OCI-LY7 (cell line): ENCODE measurements at regions not wholly inside any gene's neighbourhood (a gene's known extent, or its start where the extent isn't known, plus 50 kb on each side); places are given as distances from the start of the nearest gene placed in this dataset.

Source experiments
- BruUV-seq: library from RNA; stranded (reverse); fragments of 400-500 nt; replicated peaks from 2 replicates; lab custom pipeline; 2021; lab: Mats Ljungman, UMichigan
- CTCF ChIA-PET: fragments of 300-600 bp; sonication (Branson Sonifier 250); formaldehyde crosslinking; loops from one replicate; lab custom pipeline; 2022; ENCODE audit warnings: antibody characterized with exemption; ENCODE audit not compliant: unreplicated experiment; lab: Charles Lee
- POLR2A ChIA-PET: fragments of 300-600 bp; sonication (Branson Sonifier 250); formaldehyde crosslinking; loops from one replicate; lab custom pipeline; 2022; ENCODE audit warnings: antibody characterized with exemption; lab: Charles Lee
- DNase-seq: peaks from one replicate; pipeline ENCODE4 v3.0.0-alpha.2; 2015; ENCODE audit warnings: low spot score
- H2AFZ ChIP-seq: fragments of 200-600 bp; sonication (generic), shearing (Covaris generic); 2 replicates; pipeline ENCODE4 v1.6.1; 2014; ENCODE audit warnings: mild to moderate bottlenecking, antibody characterized with exemption, low read length, moderate library complexity
- H3K27ac ChIP-seq: fragments of 200-600 bp; sonication (generic); 2 replicates; pipeline ENCODE4 v1.5.1; 2014; ENCODE audit warnings: mixed run types, low read depth, mild to moderate bottlenecking, moderate library complexity, low read length, inconsistent platforms; ENCODE audit not compliant: poor library complexity, severe bottlenecking
- H3K36me3 ChIP-seq: fragments of 200-600 bp; sonication (generic); 2 replicates; pipeline ENCODE4 v1.6.1; 2014; ENCODE audit warnings: mild to moderate bottlenecking, antibody characterized with exemption, low read length, moderate library complexity, mixed read lengths; ENCODE audit not compliant: insufficient read depth
- H3K4me1 ChIP-seq: fragments of 200-600 bp; sonication (generic); 2 replicates; pipeline ENCODE4 v1.5.1; 2014; ENCODE audit warnings: mild to moderate bottlenecking, low read length; ENCODE audit not compliant: insufficient read depth, poor library complexity, severe bottlenecking
- H3K4me2 ChIP-seq: fragments of 200-600 bp; sonication (generic); 2 replicates; pipeline ENCODE4 v1.6.1; 2014; ENCODE audit warnings: mild to moderate bottlenecking, low read length
- H3K4me3 ChIP-seq: fragments of 200-600 bp; sonication (generic); 2 replicates; pipeline ENCODE4 v1.5.1; 2014; ENCODE audit warnings: mild to moderate bottlenecking, low read depth, low read length; ENCODE audit not compliant: poor library complexity, severe bottlenecking
- H3K79me2 ChIP-seq: fragments of 200-600 bp; sonication (generic); 2 replicates; pipeline ENCODE4 v1.6.1; 2016; ENCODE audit warnings: low read depth, mild to moderate bottlenecking, low read length, moderate library complexity, mixed read lengths; ENCODE audit not compliant: insufficient read depth
- H3K9me2 ChIP-seq: fragments of 200-600 bp; sonication (generic); 2 replicates; pipeline ENCODE4 v1.6.1; 2016; ENCODE audit warnings: mild to moderate bottlenecking, low read length, mixed read lengths; ENCODE audit not compliant: insufficient read depth
- H3K9me3 ChIP-seq: fragments of 200-600 bp; sonication (generic); 2 replicates; pipeline ENCODE4 v1.6.1; 2014; ENCODE audit warnings: mild to moderate bottlenecking, mixed run types, low read length, mixed read lengths
- H4K20me1 ChIP-seq: fragments of 200-600 bp; sonication (generic); 2 replicates; pipeline ENCODE4 v1.6.1; 2014; ENCODE audit warnings: mild to moderate bottlenecking, antibody characterized with exemption, low read length, moderate library complexity, mixed read lengths; ENCODE audit not compliant: insufficient read depth
- EZH2phosphoT487 ChIP-seq: fragments of 200-600 bp; sonication (generic); IDR thresholded peaks from 2 replicates; pipeline ENCODE4 v1.6.1; 2018; ENCODE audit warnings: low read depth, borderline replicate concordance, mild to moderate bottlenecking, mixed run types, antibody characterized with exemption, low read length, moderate library complexity, mixed read lengths
- intact Hi-C: fragments of 100-400 bp; cut with micrococcal nuclease; formaldehyde crosslinking; loops from one replicate; pipeline ENCODE4 v1.10.0; 2022; ENCODE audit not compliant: unreplicated experiment
- TF ChIP-seq, protein P1 (sequence below): fragments of 200-600 bp; sonication (generic); conservative IDR thresholded peaks from 2 replicates; pipeline ENCODE4 v1.5.1; 2014; ENCODE audit warnings: mild to moderate bottlenecking, antibody characterized with exemption, low read length, moderate library complexity, mixed read lengths

DNA sequence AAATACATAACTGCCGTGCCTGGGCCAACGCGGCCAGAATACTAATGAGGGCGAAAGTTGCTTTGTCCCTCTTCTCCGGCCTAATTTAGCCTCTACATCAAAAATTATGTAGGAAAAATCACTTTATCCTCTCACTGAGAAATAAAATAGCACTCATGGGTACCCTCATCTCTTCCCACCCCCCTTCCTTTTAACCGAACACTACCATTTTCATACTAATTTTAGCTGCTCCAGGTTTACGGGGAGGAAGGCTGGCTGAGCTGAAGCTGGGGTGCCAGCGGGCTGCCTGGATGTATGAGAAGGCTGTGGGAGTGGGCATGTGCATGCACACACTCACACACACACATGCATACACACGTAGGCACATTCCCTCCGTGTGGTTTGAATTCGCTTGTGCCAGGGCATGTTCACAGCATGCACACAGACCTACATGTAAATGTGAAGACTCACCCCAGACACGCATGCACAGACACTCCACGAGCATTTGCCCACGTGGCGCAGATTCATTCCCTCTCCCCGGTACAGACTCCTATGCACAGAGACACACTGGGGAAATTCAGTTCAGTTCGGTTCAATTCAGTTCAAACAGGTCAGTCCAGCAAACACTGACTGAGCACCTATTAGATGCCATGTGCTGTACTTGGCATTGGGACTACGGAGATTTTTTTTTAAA, 145.1 kb downstream of the MRM1 start:
- Histone ChIP-seq H3K4me2 (no peak overlapping the region), H3K27ac (no peak overlapping the region), H3K9me2 (no peaks in the 10 kb centered on the region), H3K4me1 (no peaks in the 10 kb centered on the region), H3K4me3 (no peak overlapping the region), H2AFZ (no peak overlapping the region), H3K36me3 (no peaks in the 10 kb centered on the region), H4K20me1 (no peaks in the 10 kb centered on the region), H3K9me3 (no peaks in the 10 kb centered on the region), H3K79me2 (no peaks in the 10 kb centered on the region)
- ChIA-PET CTCF (no interaction called here), POLR2A (no interaction called here)
- BruUV-seq = no TSS peak
- DNase-seq = no peak
- intact Hi-C loops = no loop called here
- TF ChIP-seq, protein P1, sequence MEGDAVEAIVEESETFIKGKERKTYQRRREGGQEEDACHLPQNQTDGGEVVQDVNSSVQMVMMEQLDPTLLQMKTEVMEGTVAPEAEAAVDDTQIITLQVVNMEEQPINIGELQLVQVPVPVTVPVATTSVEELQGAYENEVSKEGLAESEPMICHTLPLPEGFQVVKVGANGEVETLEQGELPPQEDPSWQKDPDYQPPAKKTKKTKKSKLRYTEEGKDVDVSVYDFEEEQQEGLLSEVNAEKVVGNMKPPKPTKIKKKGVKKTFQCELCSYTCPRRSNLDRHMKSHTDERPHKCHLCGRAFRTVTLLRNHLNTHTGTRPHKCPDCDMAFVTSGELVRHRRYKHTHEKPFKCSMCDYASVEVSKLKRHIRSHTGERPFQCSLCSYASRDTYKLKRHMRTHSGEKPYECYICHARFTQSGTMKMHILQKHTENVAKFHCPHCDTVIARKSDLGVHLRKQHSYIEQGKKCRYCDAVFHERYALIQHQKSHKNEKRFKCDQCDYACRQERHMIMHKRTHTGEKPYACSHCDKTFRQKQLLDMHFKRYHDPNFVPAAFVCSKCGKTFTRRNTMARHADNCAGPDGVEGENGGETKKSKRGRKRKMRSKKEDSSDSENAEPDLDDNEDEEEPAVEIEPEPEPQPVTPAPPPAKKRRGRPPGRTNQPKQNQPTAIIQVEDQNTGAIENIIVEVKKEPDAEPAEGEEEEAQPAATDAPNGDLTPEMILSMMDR = no peak
- no peak for TF ChIP-seq EZH2phosphoT487

DNA sequence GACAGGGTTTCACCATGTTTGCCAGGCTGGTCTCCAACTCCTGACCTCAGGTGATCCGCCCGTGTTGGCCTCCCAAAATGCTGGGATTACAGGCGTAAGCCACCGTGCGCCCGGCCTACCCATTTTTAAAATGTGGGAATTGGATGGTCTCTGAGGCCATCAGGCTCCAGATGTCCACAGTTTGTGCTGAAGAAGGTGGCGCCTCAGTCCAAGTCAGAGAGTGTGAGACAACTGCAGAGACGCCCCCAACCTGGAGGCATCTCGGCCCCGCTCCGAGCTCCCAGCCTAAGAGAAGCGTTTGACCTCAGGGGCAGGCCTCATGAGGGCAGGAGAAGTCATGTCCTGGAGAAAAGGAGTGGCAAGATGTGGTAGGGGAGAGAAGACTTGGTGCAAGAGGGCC, 146.5 kb downstream of the MRM1 start:
- Histone ChIP-seq H3K36me3 (no peaks in the 10 kb centered on the region), H3K27ac (no peak overlapping the region), H3K4me3 (no peak overlapping the region), H3K9me2 (no peaks in the 10 kb centered on the region), H3K9me3 (no peaks in the 10 kb centered on the region), H3K4me2 (no peak overlapping the region), H3K4me1 (no peaks in the 10 kb centered on the region), H4K20me1 (no peaks in the 10 kb centered on the region), H2AFZ (no peak overlapping the region), H3K79me2 (no peaks in the 10 kb centered on the region)
- DNase-seq = no peak
- intact Hi-C loops = no loop called here
- ChIA-PET CTCF (no interaction called here), POLR2A (interaction anchor here (0.7 kb wide), 1 partner anchor 27 kb away, joined by 4 read pairs; no protein-coding TSS in a partner anchor)
- BruUV-seq = no TSS peak
- no peak for TF ChIP-seq EZH2phosphoT487
- TF ChIP-seq, protein P1 = no peak

DNA sequence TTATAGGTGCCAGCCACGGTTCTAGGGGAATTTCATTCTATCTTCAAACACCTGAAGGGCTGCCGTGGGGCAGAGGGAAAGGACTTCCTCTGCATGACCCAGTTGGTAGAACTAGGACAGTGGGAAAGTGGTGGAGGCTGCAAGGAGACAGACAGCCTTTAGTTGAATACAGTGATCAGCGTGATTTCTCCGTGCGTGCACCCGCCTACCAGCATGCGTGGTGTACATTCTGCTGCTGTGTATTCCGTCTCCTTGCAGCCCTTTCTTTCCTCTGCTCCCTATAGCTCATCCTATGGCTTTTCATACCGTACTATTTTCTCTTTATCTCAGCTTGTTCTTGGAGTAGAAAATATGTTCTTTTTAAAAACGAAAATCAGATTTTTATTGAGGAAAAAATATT, 146.9 kb downstream of the MRM1 start:
- H3K4me2 ChIP-seq = no peak overlapping the region
- no peaks in the 10 kb centered on the region for H3K79me2 ChIP-seq
- CTCF ChIA-PET = no interaction called here
- POLR2A ChIA-PET = no interaction called here
- H2AFZ ChIP-seq = no peak overlapping the region
- H3K27ac ChIP-seq = no peak overlapping the region
- H3K36me3 ChIP-seq = no peaks in the 10 kb centered on the region
- intact Hi-C loops = no loop called here
- no peak for DNase-seq
- no peaks in the 10 kb centered on the region for H3K9me3 ChIP-seq
- H3K4me3 ChIP-seq = no peak overlapping the region
- H3K4me1 ChIP-seq = no peaks in the 10 kb centered on the region
- no peaks in the 10 kb centered on the region for H4K20me1 ChIP-seq
- H3K9me2 ChIP-seq = no peaks in the 10 kb centered on the region
- TF ChIP-seq, protein P1 = no peak
- no TSS peak for BruUV-seq
